Body of pancreas (tissue), 4 donors: ENCODE measurements at regions not wholly inside any gene's neighbourhood (a gene's known extent, or its start where the extent isn't known, plus 50 kb on each side); places are given as distances from the start of the nearest gene placed in this dataset.

Source experiments
- CTCF ChIP-seq, 7 experiments: fragments of 450-650 bp in 4 of 7; fragments of 200-600 bp in 3 of 7; sonication (generic) in 3 of 7; IDR thresholded peaks; one replicate each; pipeline ENCODE4 v1.5.1; 2016 to 2019; ENCODE audit warnings: antibody characterized with exemption in 7 of 7
- POLR2A ChIP-seq, 3 donors: fragments of 450-650 bp; IDR thresholded peaks; one replicate each; pipeline ENCODE4 v1.6.1; 2016; ENCODE audit warnings: antibody characterized with exemption in 3 of 3, mild to moderate bottlenecking in 2 of 3

GRCh38 chr1:4085546-4085945 is 185.5 kb upstream of the C1orf174 start:
- TF ChIP-seq CTCF (IDR thresholded peaks at IDR 0.05) (no peak), POLR2A (IDR thresholded peaks at IDR 0.05) (no peak)
